Gastroesophageal sphincter (tissue), 4 donors: ENCODE measurements at regions not wholly inside any gene's neighbourhood (a gene's known extent, or its start where the extent isn't known, plus 50 kb on each side); places are given as distances from the start of the nearest gene placed in this dataset.
"Not testable (repeated sequence)": the region's sequence is repeated elsewhere in the genome, so short reads cannot be mapped to it uniquely, and the experiment has no call there.

Experiments
- ATAC-seq: fragments of 150-250 bp; one replicate; pipeline ENCODE4 v1.9.1; 2016; ENCODE audit warnings: mild to moderate bottlenecking, moderate library complexity
- H3K27ac ChIP-seq, 4 donors: fragments of 200-600 bp; sonication (generic) in 3 of 4; 1 replicate in 3 of 4; 2 replicates in 1 of 4; pipeline ENCODE4 v1.5.1; 2016 to 2019
- H3K27me3 ChIP-seq: fragments of 200-600 bp; sonication (generic); one replicate; pipeline ENCODE4 v1.5.1; 2019
- H3K36me3 ChIP-seq, 2 donors: fragments of 200-600 bp; sonication (generic); one replicate each; pipeline ENCODE4 v1.5.1; 2019; ENCODE audit warnings: control low read depth in 1 of 2
- H3K4me1 ChIP-seq, 3 donors: fragments of 200-600 bp; sonication (generic); 1 replicate in 2 of 3; 2 replicates in 1 of 3; pipeline ENCODE4 v1.5.1; 2016 to 2019; ENCODE audit warnings: control low read depth in 2 of 3
- H3K4me3 ChIP-seq, 2 donors: fragments of 200-600 bp; sonication (generic); one replicate each; pipeline ENCODE4 v1.5.1; 2019; ENCODE audit warnings: mild to moderate bottlenecking in 1 of 2, moderate library complexity in 1 of 2
- H3K9me3 ChIP-seq, 3 donors: fragments of 200-600 bp; sonication (generic); one replicate each; pipeline ENCODE4 v1.5.1; 2017 to 2019; ENCODE audit warnings: control low read depth in 2 of 3
- EP300 ChIP-seq: sonication (generic); formaldehyde crosslinking; IDR thresholded peaks from one replicate; pipeline ENCODE4 v1.6.1; 2017; ENCODE audit warnings: antibody characterized with exemption, mild to moderate bottlenecking
- POLR2A ChIP-seq, 2 donors: fragments of 450-650 bp; IDR thresholded peaks; one replicate each; pipeline ENCODE4 v1.6.1; 2017; ENCODE audit warnings: antibody characterized with exemption in 2 of 2, mild to moderate bottlenecking in 2 of 2, moderate library complexity in 1 of 2
- POLR2AphosphoS5 ChIP-seq: sonication (generic); formaldehyde crosslinking; IDR thresholded peaks from one replicate; pipeline ENCODE4 v1.6.1; 2017; ENCODE audit warnings: antibody characterized with exemption
- WGBS, 2 donors: methylation state at CpG; one replicate each; pipeline ENCODE4 v1.1.5; 2018; ENCODE audit warnings: low coverage in 1 of 2; 5-methylcytosine and 5-hydroxymethylcytosine counted together
- TF ChIP-seq, protein P1 (sequence below), 4 experiments: fragments of 200-600 bp in 2 of 4; fragments of 450-650 bp in 2 of 4; sonication (generic) in 1 of 4; IDR thresholded peaks; one replicate each; pipeline ENCODE4 v1.5.1; 2017 to 2019; ENCODE audit warnings: antibody characterized with exemption in 4 of 4, mild to moderate bottlenecking in 2 of 4, moderate library complexity in 2 of 4

GRCh38 chr12:93230326-93230720 is 147.4 kb upstream of the NUDT4 start:
- H3K4me3 ChIP-seq, result no peak overlapping the region
- H3K4me1 ChIP-seq, result no peaks in the 10 kb centered on the region
- H3K9me3 ChIP-seq, result peaks cover 0 to under 1% (median 0%) of the 10 kb centered on the region in 3 donors
- ATAC-seq, result no peak
- 35 to 37% methylated on average over 3 of the region's 3 CpGs for WGBS, 2 donors
- H3K36me3 ChIP-seq, result no peaks in the 10 kb centered on the region
- H3K27me3 ChIP-seq, result no peaks in the 10 kb centered on the region
- no peak overlapping the region for H3K27ac ChIP-seq
- TF ChIP-seq, protein P1, sequence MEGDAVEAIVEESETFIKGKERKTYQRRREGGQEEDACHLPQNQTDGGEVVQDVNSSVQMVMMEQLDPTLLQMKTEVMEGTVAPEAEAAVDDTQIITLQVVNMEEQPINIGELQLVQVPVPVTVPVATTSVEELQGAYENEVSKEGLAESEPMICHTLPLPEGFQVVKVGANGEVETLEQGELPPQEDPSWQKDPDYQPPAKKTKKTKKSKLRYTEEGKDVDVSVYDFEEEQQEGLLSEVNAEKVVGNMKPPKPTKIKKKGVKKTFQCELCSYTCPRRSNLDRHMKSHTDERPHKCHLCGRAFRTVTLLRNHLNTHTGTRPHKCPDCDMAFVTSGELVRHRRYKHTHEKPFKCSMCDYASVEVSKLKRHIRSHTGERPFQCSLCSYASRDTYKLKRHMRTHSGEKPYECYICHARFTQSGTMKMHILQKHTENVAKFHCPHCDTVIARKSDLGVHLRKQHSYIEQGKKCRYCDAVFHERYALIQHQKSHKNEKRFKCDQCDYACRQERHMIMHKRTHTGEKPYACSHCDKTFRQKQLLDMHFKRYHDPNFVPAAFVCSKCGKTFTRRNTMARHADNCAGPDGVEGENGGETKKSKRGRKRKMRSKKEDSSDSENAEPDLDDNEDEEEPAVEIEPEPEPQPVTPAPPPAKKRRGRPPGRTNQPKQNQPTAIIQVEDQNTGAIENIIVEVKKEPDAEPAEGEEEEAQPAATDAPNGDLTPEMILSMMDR (IDR thresholded peaks at IDR 0.05), result no peak
- TF ChIP-seq POLR2AphosphoS5 (no peak), EP300 (no peak), POLR2A (IDR thresholded peaks at IDR 0.05) (no peak)

GRCh38 chr12:93231938-93232337 is 145.8 kb upstream of the NUDT4 start:
- WGBS, 2 donors, result 83% methylated on average over 6 of the region's 6 CpGs; no CpG with 5 or more reads in 1 of the 2 donors
- ATAC-seq, result no peak
- no peak overlapping the region for H3K27ac ChIP-seq

GRCh38 chr12:93234641-93235040 is 143.1 kb upstream of the NUDT4 start:
- Histone ChIP-seq H3K9me3 (peaks cover 0 to 24% (median 0%) of the 10 kb centered on the region in 3 donors), H3K36me3 (no peaks in the 10 kb centered on the region), H3K4me1 (no peaks in the 10 kb centered on the region), H3K27ac (no peak overlapping the region), H3K4me3 (no peak overlapping the region), H3K27me3 (no peaks in the 10 kb centered on the region)
- no peak for ATAC-seq
- no peak for TF ChIP-seq POLR2A (IDR thresholded peaks at IDR 0.05)
- TF ChIP-seq EP300, result no peak
- TF ChIP-seq, protein P1 (IDR thresholded peaks at IDR 0.05), result no peak
- TF ChIP-seq POLR2AphosphoS5, result no peak
- WGBS, 2 donors, result 0 to 70% methylated on average over 1 of the region's 1 CpG

More at GRCh38 chr12:93231938-93232337, 145.8 kb upstream of the NUDT4 start:
- Histone ChIP-seq H3K9me3 (peaks cover 0 to 8% (median 0%) of the 10 kb centered on the region in 3 donors), H3K4me3 (no peak overlapping the region), H3K4me1 (no peaks in the 10 kb centered on the region), H3K27me3 (no peaks in the 10 kb centered on the region), H3K36me3 (no peaks in the 10 kb centered on the region)
- no peak for TF ChIP-seq EP300

DNA sequence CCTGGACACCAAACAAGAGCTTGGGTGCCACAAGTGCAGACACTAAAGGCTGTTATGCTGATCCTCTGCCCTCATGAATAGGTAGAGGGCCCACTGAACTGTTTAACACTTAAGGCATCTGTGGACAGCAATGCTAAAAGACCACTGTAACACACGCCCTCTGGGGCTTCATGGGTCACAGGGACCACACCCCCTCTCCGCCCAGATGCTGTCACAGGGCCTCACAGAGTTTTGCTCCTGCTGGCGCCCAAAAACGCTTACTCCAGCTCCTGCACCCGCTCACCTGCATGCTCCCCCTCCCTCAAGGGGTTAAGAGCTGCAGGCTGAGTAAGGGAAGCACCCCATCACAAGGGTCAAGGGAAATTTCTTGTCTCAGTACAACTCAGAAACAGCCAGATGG is 141.8 kb upstream of the NUDT4 start:
- Histone ChIP-seq H3K36me3 (no peaks in the 10 kb centered on the region), H3K27ac (no peak overlapping the region), H3K9me3 (peaks cover 0 to 27% (median 0%) of the 10 kb centered on the region in 3 donors), H3K4me1 (no peaks in the 10 kb centered on the region), H3K4me3 (no peak overlapping the region), H3K27me3 (no peaks in the 10 kb centered on the region)
- 100% methylated on average over 1 to 2 of the region's 5 CpGs for WGBS, 2 donors
- ATAC-seq, result no peak
- no peak for TF ChIP-seq POLR2AphosphoS5
- TF ChIP-seq POLR2A (IDR thresholded peaks at IDR 0.05), result no peak
- TF ChIP-seq, protein P1 (IDR thresholded peaks at IDR 0.05), result no peak
- no peak for TF ChIP-seq EP300

GRCh38 chr12:93237235-93237915 is 140.3 kb upstream of the NUDT4 start:
- WGBS, 2 donors, result 67% methylated on average over 2 to 3 of the region's 4 CpGs
- Histone ChIP-seq H3K4me1 (no peaks in the 10 kb centered on the region), H3K36me3 (no peaks in the 10 kb centered on the region), H3K9me3 (peaks cover 0 to 27% (median 0%) of the 10 kb centered on the region in 3 donors), H3K4me3 (no peak overlapping the region), H3K27me3 (no peaks in the 10 kb centered on the region), H3K27ac (no peak overlapping the region)
- peak; percentile 53 for ATAC-seq
- TF ChIP-seq, protein P1 (IDR thresholded peaks at IDR 0.05), result no peak
- no peak for TF ChIP-seq EP300
- no peak for TF ChIP-seq POLR2AphosphoS5
- no peak for TF ChIP-seq POLR2A (IDR thresholded peaks at IDR 0.05)

GRCh38 chr12:93238512-93239262 is 139.0 kb upstream of the NUDT4 start:
- H3K4me1 ChIP-seq, ATAC-seq, H3K27ac ChIP-seq, H3K27me3 ChIP-seq, H3K4me3 ChIP-seq, H3K36me3 ChIP-seq: not testable (repeated sequence)
- peaks cover 0 to 27% (median 0%) of the 10 kb centered on the region in 3 donors for H3K9me3 ChIP-seq
- 92 to 95% methylated on average over 4 to 5 of the region's 6 CpGs for WGBS, 2 donors

DNA sequence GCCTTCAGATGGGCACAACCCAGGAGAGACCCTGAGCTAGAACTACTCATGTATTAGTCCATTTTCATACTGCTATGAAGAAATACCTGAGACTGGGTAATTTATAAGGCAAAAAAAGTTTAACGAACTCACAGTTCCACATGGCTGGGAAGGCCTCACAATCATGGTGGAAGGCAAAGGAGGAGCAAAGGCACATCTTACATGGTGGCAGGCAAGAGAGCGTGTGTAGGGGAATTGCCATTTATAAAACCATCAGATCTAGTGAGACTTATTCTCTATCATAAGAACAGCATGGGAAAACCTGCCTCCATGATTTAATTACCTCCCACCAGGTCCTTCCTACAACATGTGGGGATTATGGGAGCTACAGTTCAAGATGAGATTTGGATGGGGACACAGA is 137.9 kb upstream of the NUDT4 start:
- WGBS, 2 donors, result 86% methylated on average over 1 to 2 of the region's 2 CpGs
- not testable (repeated sequence) for H3K4me3 ChIP-seq, ATAC-seq, H3K36me3 ChIP-seq, H3K27ac ChIP-seq, H3K27me3 ChIP-seq
- H3K4me1 ChIP-seq, result peaks cover 3 to 15% (median 6%) of the 10 kb centered on the region in 3 donors
- peaks cover 0 to 27% (median 0%) of the 10 kb centered on the region in 3 donors for H3K9me3 ChIP-seq
